IMR-90 (cell line): ENCODE measurements at regions not wholly inside any gene's neighbourhood (a gene's known extent, or its start where the extent isn't known, plus 50 kb on each side); places are given as distances from the start of the nearest gene placed in this dataset.

Experiments
- ATAC-seq: fragments of 200-7000 bp; cut with Tn5 transposase; 2 replicates; pipeline ENCODE4 v1.9.1; 2020; ENCODE audit warnings: low read depth, mild to moderate bottlenecking, moderate library complexity
- BruUV-seq: library from RNA; stranded (reverse); fragments of 400-500 nt; replicated peaks from 2 replicates; lab custom pipeline; 2021; lab: Mats Ljungman, UMichigan
- CTCF ChIA-PET: fragments of 300-600 bp; formaldehyde crosslinking; extraction: SDS; loops from one replicate; lab custom pipeline; 2021; ENCODE audit warnings: antibody characterized with exemption; lab: Yijun Ruan, JAX
- POLR2A ChIA-PET: fragments of 300-600 bp; sonication (Branson Sonifier 250); formaldehyde crosslinking; loops from one replicate; lab custom pipeline; 2022; ENCODE audit warnings: antibody characterized with exemption; ENCODE audit not compliant: unreplicated experiment; lab: Charles Lee
- DNase-seq: peaks from one replicate; pipeline ENCODE4 v3.0.0; 2013
- H2AFZ ChIP-seq: replicated peaks from 2 replicates; pipeline ENCODE3; 2013; ENCODE audit warnings: low read length, mild to moderate bottlenecking; ENCODE audit not compliant: poor library complexity
- H2AK5ac ChIP-seq: 2 replicates; pipeline ENCODE4 v1.6.1; 2013; ENCODE audit warnings: low read depth, low read length, inconsistent platforms
- H2AK9ac ChIP-seq: replicated peaks from 2 replicates; pipeline ENCODE3; 2013; ENCODE audit warnings: mild to moderate bottlenecking, low read depth, low read length, moderate library complexity; ENCODE audit not compliant: poor library complexity
- H2BK120ac ChIP-seq: 2 replicates; pipeline ENCODE4 v1.6.1; 2013; ENCODE audit warnings: low read depth, low read length, inconsistent platforms
- H2BK15ac ChIP-seq: 3 replicates; pipeline ENCODE4 v1.6.1; 2013; ENCODE audit warnings: low read depth, low read length, inconsistent platforms
- H2BK20ac ChIP-seq: 2 replicates; pipeline ENCODE4 v1.6.1; 2013; ENCODE audit warnings: low read depth, mild to moderate bottlenecking, inconsistent platforms, low read length, moderate library complexity
- H2BK5ac ChIP-seq: 2 replicates; pipeline ENCODE4 v1.6.1; 2013; ENCODE audit warnings: mild to moderate bottlenecking, low read depth, low read length, inconsistent platforms; ENCODE audit not compliant: poor library complexity, severe bottlenecking
- H3K14ac ChIP-seq: replicated peaks from 2 replicates; pipeline ENCODE4 v1.6.1; 2013; ENCODE audit warnings: low read depth, low read length, inconsistent platforms
- H3K18ac ChIP-seq: 2 replicates; pipeline ENCODE4 v1.6.1; 2013; ENCODE audit warnings: low read depth, low read length, control low read depth
- H3K23ac ChIP-seq: 2 replicates; pipeline ENCODE4 v1.6.1; 2013; ENCODE audit warnings: low read depth, low read length, inconsistent platforms
- H3K27ac ChIP-seq: 2 replicates; pipeline ENCODE4 v1.5.1; 2013; ENCODE audit warnings: mild to moderate bottlenecking, control low read depth, low read length; ENCODE audit not compliant: insufficient read depth
- H3K27me3 ChIP-seq: 2 replicates; pipeline ENCODE4 v1.6.1; 2013; ENCODE audit warnings: low read length; ENCODE audit not compliant: control insufficient read depth, insufficient read depth
- H3K36me3 ChIP-seq: 2 replicates; pipeline ENCODE4 v1.6.1; 2013; ENCODE audit warnings: low read length, mixed read lengths; ENCODE audit not compliant: control insufficient read depth, insufficient read depth
- H3K4ac ChIP-seq: 2 replicates; pipeline ENCODE4 v1.6.1; 2013; ENCODE audit warnings: low read depth, low read length, inconsistent platforms
- H3K4me1 ChIP-seq: 2 replicates; pipeline ENCODE4 v1.6.1; 2013; ENCODE audit warnings: low read length, mixed read lengths; ENCODE audit not compliant: control insufficient read depth, insufficient read depth
- H3K4me2 ChIP-seq: 2 replicates; pipeline ENCODE4 v1.6.1; 2013; ENCODE audit warnings: low read depth, mild to moderate bottlenecking, control low read depth, low read length, moderate library complexity
- H3K4me3 ChIP-seq: 2 replicates; pipeline ENCODE4 v1.5.1; 2013; ENCODE audit warnings: low read depth, mild to moderate bottlenecking, control low read depth, low read length, moderate library complexity; ENCODE audit not compliant: insufficient read depth
- H3K56ac ChIP-seq: 2 replicates; pipeline ENCODE4 v1.6.1; 2013; ENCODE audit warnings: low read length, inconsistent platforms; ENCODE audit not compliant: insufficient read depth; ENCODE audit errors: extremely low read depth
- H3K79me1 ChIP-seq, 2 experiments: 2 replicates each; pipeline ENCODE4 v1.6.1; 2013; ENCODE audit warnings: low read length in 2 of 2, inconsistent platforms in 1 of 2, low read depth in 1 of 2
- H3K9ac ChIP-seq: 2 replicates; pipeline ENCODE4 v1.6.1; 2013; ENCODE audit warnings: low read depth, low read length, control low read depth
- H3K9me1 ChIP-seq: 2 replicates; pipeline ENCODE4 v1.6.1; 2013; ENCODE audit warnings: low read length, inconsistent platforms; ENCODE audit not compliant: insufficient read depth
- H3K9me3 ChIP-seq: 2 replicates; pipeline ENCODE4 v1.6.1; 2013; ENCODE audit warnings: low read length; ENCODE audit not compliant: control insufficient read depth, insufficient read depth
- H4K20me1 ChIP-seq: 2 replicates; pipeline ENCODE4 v1.6.1; 2013; ENCODE audit warnings: low read length, inconsistent platforms; ENCODE audit not compliant: insufficient read depth
- H4K5ac ChIP-seq: 2 replicates; pipeline ENCODE4 v1.6.1; 2013; ENCODE audit warnings: mild to moderate bottlenecking, low read depth, low read length, control low read depth
- H4K8ac ChIP-seq, 2 experiments: 2 replicates each; pipeline ENCODE4 v1.6.1; 2013; ENCODE audit warnings: low read depth in 2 of 2, low read length in 2 of 2, control low read depth in 1 of 2, inconsistent platforms in 1 of 2
- H4K91ac ChIP-seq: 2 replicates; pipeline ENCODE4 v1.6.1; 2013; ENCODE audit warnings: low read depth, low read length, inconsistent platforms; ENCODE audit not compliant: insufficient read depth
- BHLHE40 ChIP-seq: fragments of 150-350 bp; IDR thresholded peaks from 2 replicates; pipeline ENCODE4 v1.6.1; 2016; ENCODE audit warnings: mild to moderate bottlenecking, low read depth, low read length
- CEBPB ChIP-seq: IDR thresholded peaks from 2 replicates; pipeline ENCODE4 v1.6.1; 2012; ENCODE audit warnings: low read depth, low read length, improper control_type of control experiment
- CHD1 ChIP-seq: IDR thresholded peaks from 2 replicates; pipeline ENCODE4 v1.6.1; 2012; ENCODE audit warnings: low read depth, low read length, improper control_type of control experiment
- FOS ChIP-seq: fragments of 150-350 bp; IDR thresholded peaks from 2 replicates; pipeline ENCODE4 v1.6.1; 2016; ENCODE audit warnings: low read depth, low read length
- MAFK ChIP-seq: IDR thresholded peaks from 2 replicates; pipeline ENCODE4 v1.6.1; 2012; ENCODE audit warnings: low read depth, low read length, improper control_type of control experiment
- MAZ ChIP-seq: IDR thresholded peaks from 2 replicates; pipeline ENCODE4 v1.6.1; 2012; ENCODE audit warnings: low read depth, mild to moderate bottlenecking, low read length, improper control_type of control experiment, moderate library complexity, borderline replicate concordance
- MXI1 ChIP-seq: IDR thresholded peaks from 2 replicates; pipeline ENCODE4 v1.6.1; 2012; ENCODE audit warnings: low read depth, mild to moderate bottlenecking, low read length, moderate library complexity, borderline replicate concordance
- NFE2L2 ChIP-seq: fragments of 150-350 bp; IDR thresholded peaks from 2 replicates; pipeline ENCODE4 v1.6.1; 2016; ENCODE audit warnings: low read depth, mild to moderate bottlenecking, low read length
- POLR2A ChIP-seq: IDR thresholded peaks from 2 replicates; pipeline ENCODE4 v1.6.1; 2012; ENCODE audit warnings: mild to moderate bottlenecking, low read depth, low read length
- RAD21 ChIP-seq: IDR thresholded peaks from 2 replicates; pipeline ENCODE4 v1.6.1; 2012; ENCODE audit warnings: low read length, improper control_type of control experiment
- RCOR1 ChIP-seq: IDR thresholded peaks from 2 replicates; pipeline ENCODE4 v1.6.1; 2012; ENCODE audit warnings: mild to moderate bottlenecking, low read length, improper control_type of control experiment; ENCODE audit not compliant: insufficient replicate concordance
- RFX5 ChIP-seq: IDR thresholded peaks from 2 replicates; pipeline ENCODE4 v1.8.0; 2012; ENCODE audit warnings: low read depth, mild to moderate bottlenecking, low read length, moderate library complexity
- SMC3 ChIP-seq: fragments of 150-350 bp; IDR thresholded peaks from 2 replicates; pipeline ENCODE4 v1.6.1; 2016; ENCODE audit warnings: low read depth, mild to moderate bottlenecking, antibody characterized with exemption, low read length, moderate library complexity
- WGBS, 2 experiments: methylation state at CpG; one replicate each; pipeline versions ENCODE4 v1.1.5 to v1.1.7; 2013; ENCODE audit warnings: missing lambda C conversion rate in 2 of 2; ENCODE audit not compliant: insufficient read length in 1 of 2; ENCODE audit errors: extremely low coverage in 2 of 2; 5-methylcytosine and 5-hydroxymethylcytosine counted together
- dilution Hi-C: fragments of 300-500 bp; cut with HindIII; formaldehyde crosslinking; loops from one replicate; pipeline ENCODE4 v1.14.3; 2018; ENCODE audit warnings: low sequenced_read_pairs; ENCODE audit not compliant: unreplicated experiment
- in situ Hi-C: fragments of 300-500 bp; cut with MboI; formaldehyde crosslinking; loops from 3 replicates; pipeline ENCODE4 v1.14.3; 2019; ENCODE audit warnings: low sequenced_read_pairs, inconsistent platforms, mixed read lengths
- intact Hi-C: fragments of 100-400 bp; cut with micrococcal nuclease; formaldehyde crosslinking; loops from 2 replicates; pipeline ENCODE4 v1.10.0; 2022
- TF ChIP-seq, protein P1 (sequence below): fragments of 150-350 bp; IDR thresholded peaks from 2 replicates; pipeline ENCODE4 v1.6.1; 2016; ENCODE audit warnings: low read depth, mild to moderate bottlenecking, low read length, moderate library complexity, borderline replicate concordance
- TF ChIP-seq, protein P2 (sequence below): fragments of 150-350 bp; IDR thresholded peaks from 2 replicates; pipeline ENCODE4 v1.6.1; 2017; ENCODE audit warnings: mild to moderate bottlenecking, antibody characterized with exemption, low read length, low read depth
- TF ChIP-seq, protein P3 (sequence below): conservative IDR thresholded peaks from 2 replicates; pipeline ENCODE4 v1.5.1; 2012; ENCODE audit warnings: mild to moderate bottlenecking, low read depth, low read length, improper control_type of control experiment

DNA sequence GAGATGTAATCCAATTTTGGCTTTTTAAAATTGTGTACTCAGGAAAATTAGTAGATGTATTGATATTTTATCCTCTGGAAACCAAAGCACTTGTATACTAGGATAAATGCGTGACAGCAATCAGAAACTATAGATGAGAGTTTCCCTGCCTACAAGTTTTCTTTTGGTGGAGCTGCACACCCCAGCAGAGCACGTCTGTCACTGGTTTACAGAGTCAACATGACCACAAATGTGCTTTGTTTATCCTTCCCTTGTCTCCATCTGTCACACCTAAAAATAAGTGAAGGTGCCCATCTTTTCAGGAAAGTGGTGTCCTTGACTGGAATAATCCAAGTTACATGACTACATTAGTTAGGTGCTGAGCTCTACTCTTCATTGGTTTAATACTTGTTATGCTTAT lies 210.4 kb upstream of the DSEL start:
- Histone ChIP-seq H3K56ac (no peak overlapping the region), H2AFZ (no peak overlapping the region), H2BK20ac (peak overlapping the region; percentile 14; the same call in 1 of the 2 replicates), H3K4me2 (no peak overlapping the region), H3K27me3 (no peaks in the 10 kb centered on the region), H3K9me1 (no peaks in the 10 kb centered on the region), H3K4ac (no peak overlapping the region), H2AK5ac (no peak overlapping the region), H3K14ac (no peak overlapping the region), H4K8ac (no peak overlapping the region), H3K4me3 (no peak overlapping the region), H3K18ac (no peak overlapping the region), H3K9me3 (no peaks in the 10 kb centered on the region), H3K36me3 (no peaks in the 10 kb centered on the region), H2AK9ac (no peak overlapping the region), H3K79me1 (no peaks in the 10 kb centered on the region), H2BK5ac (no peak overlapping the region), H2BK15ac (no peak overlapping the region), H4K91ac (no peak overlapping the region), H3K9ac (no peak overlapping the region), H3K4me1 (no peaks in the 10 kb centered on the region), H4K20me1 (no peaks in the 10 kb centered on the region), H3K23ac (no peak overlapping the region), H3K27ac (no peak overlapping the region), H2BK120ac (no peak overlapping the region), H4K5ac (no peak overlapping the region)
- POLR2A ChIA-PET: no interaction called here
- no CpG with 5 or more reads among the region's 2 CpGs for WGBS, 2 experiments
- TF ChIP-seq POLR2A: no peak
- no peak for TF ChIP-seq MAFK
- no peak for TF ChIP-seq SMC3
- no peak for TF ChIP-seq NFE2L2
- no peak for TF ChIP-seq CHD1
- TF ChIP-seq, protein P1, sequence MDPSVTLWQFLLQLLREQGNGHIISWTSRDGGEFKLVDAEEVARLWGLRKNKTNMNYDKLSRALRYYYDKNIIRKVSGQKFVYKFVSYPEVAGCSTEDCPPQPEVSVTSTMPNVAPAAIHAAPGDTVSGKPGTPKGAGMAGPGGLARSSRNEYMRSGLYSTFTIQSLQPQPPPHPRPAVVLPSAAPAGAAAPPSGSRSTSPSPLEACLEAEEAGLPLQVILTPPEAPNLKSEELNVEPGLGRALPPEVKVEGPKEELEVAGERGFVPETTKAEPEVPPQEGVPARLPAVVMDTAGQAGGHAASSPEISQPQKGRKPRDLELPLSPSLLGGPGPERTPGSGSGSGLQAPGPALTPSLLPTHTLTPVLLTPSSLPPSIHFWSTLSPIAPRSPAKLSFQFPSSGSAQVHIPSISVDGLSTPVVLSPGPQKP: no peak
- no peak for TF ChIP-seq MAZ
- no peak for TF ChIP-seq RFX5
- no peak for TF ChIP-seq FOS
- no peak for TF ChIP-seq CEBPB
- TF ChIP-seq RAD21: no peak
- TF ChIP-seq RCOR1: no peak
- TF ChIP-seq BHLHE40: no peak
- TF ChIP-seq, protein P2, sequence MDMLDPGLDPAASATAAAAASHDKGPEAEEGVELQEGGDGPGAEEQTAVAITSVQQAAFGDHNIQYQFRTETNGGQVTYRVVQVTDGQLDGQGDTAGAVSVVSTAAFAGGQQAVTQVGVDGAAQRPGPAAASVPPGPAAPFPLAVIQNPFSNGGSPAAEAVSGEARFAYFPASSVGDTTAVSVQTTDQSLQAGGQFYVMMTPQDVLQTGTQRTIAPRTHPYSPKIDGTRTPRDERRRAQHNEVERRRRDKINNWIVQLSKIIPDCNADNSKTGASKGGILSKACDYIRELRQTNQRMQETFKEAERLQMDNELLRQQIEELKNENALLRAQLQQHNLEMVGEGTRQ: no peak
- TF ChIP-seq, protein P3, sequence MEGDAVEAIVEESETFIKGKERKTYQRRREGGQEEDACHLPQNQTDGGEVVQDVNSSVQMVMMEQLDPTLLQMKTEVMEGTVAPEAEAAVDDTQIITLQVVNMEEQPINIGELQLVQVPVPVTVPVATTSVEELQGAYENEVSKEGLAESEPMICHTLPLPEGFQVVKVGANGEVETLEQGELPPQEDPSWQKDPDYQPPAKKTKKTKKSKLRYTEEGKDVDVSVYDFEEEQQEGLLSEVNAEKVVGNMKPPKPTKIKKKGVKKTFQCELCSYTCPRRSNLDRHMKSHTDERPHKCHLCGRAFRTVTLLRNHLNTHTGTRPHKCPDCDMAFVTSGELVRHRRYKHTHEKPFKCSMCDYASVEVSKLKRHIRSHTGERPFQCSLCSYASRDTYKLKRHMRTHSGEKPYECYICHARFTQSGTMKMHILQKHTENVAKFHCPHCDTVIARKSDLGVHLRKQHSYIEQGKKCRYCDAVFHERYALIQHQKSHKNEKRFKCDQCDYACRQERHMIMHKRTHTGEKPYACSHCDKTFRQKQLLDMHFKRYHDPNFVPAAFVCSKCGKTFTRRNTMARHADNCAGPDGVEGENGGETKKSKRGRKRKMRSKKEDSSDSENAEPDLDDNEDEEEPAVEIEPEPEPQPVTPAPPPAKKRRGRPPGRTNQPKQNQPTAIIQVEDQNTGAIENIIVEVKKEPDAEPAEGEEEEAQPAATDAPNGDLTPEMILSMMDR: no peak
- TF ChIP-seq MXI1: no peak
- dilution Hi-C loops (no loop called here), in situ Hi-C loops (no loop called here), intact Hi-C loops (no loop called here)
- DNase-seq: no peak
- no TSS peak for BruUV-seq
- CTCF ChIA-PET: no interaction called here
- ATAC-seq: no peak
